SK-N-SH (cell line): ENCODE measurements at regions not wholly inside any gene's neighbourhood (a gene's known extent, or its start where the extent isn't known, plus 50 kb on each side); places are given as distances from the start of the nearest gene placed in this dataset.

Source experiments
- CTCF ChIA-PET: fragments of 300-600, 350-600 bp; formaldehyde crosslinking; extraction: SDS; loops from one replicate; lab custom pipeline; 2021; lab: Yijun Ruan, JAX
- POLR2A ChIA-PET: fragments of 350-600 bp; sonication (Branson Sonifier 250); formaldehyde crosslinking; extraction: SDS; loops from one replicate; lab custom pipeline; 2020; ENCODE audit warnings: antibody characterized with exemption, inconsistent platforms; lab: Yijun Ruan, JAX
- DNase-seq: peaks from one replicate; pipeline ENCODE4 v3.0.0; 2012
- H2AFZ ChIP-seq: fragments of 200-600 bp; sonication (generic); 2 replicates; pipeline ENCODE4 v1.8.1; 2016; ENCODE audit warnings: antibody characterized with exemption, mild to moderate bottlenecking, low read depth
- H3F3A ChIP-seq: fragments of 200-600 bp; sonication (generic); replicated peaks from 2 replicates; pipeline ENCODE3; 2016; ENCODE audit warnings: antibody characterized with exemption, mild to moderate bottlenecking; ENCODE audit not compliant: insufficient read depth
- H3K27ac ChIP-seq, 2 experiments: fragments of 200-500 bp in 1 of 2; fragments of 200-600 bp in 1 of 2; sonication (Bioruptor generic) in 1 of 2; sonication (generic), shearing (Covaris generic) in 1 of 2; 2 replicates each; pipeline versions ENCODE4 v1.5.1 to v1.6.1; 2014 to 2016; ENCODE audit warnings: low read depth in 2 of 2, inconsistent platforms in 1 of 2, low read length in 1 of 2, mild to moderate bottlenecking in 1 of 2, mixed read lengths in 1 of 2
- H3K27me3 ChIP-seq: fragments of 200-600 bp; sonication (generic), shearing (Covaris generic); 2 replicates; pipeline ENCODE4 v1.6.1; 2016; ENCODE audit warnings: mixed run types; ENCODE audit not compliant: insufficient read depth
- H3K36me3 ChIP-seq, 2 experiments: fragments of 200-500 bp in 1 of 2; fragments of 200-600 bp in 1 of 2; sonication (Bioruptor generic) in 1 of 2; sonication (generic) in 1 of 2; replicated peaks in 1 of 2; 2 replicates each; pipeline versions ENCODE3 to v1.5.1; 2014 to 2016; ENCODE audit warnings: low read length in 1 of 2, mild to moderate bottlenecking in 1 of 2; ENCODE audit not compliant: insufficient read depth in 2 of 2, control insufficient read depth in 1 of 2
- H3K4me1 ChIP-seq, 2 experiments: fragments of 200-500 bp in 1 of 2; fragments of 200-600 bp in 1 of 2; sonication (Bioruptor generic) in 1 of 2; sonication (generic), shearing (Covaris generic) in 1 of 2; 2 replicates each; pipeline versions ENCODE4 v1.5.1 to v1.6.1; 2014 to 2016; ENCODE audit warnings: low read depth in 1 of 2, low read length in 1 of 2, mixed run types in 1 of 2; ENCODE audit not compliant: insufficient read depth in 2 of 2, control insufficient read depth in 1 of 2
- H3K4me2 ChIP-seq: fragments of 200-600 bp; sonication (generic), shearing (Covaris generic); 2 replicates; pipeline ENCODE4 v1.6.1; 2017; ENCODE audit warnings: mixed run types
- H3K4me3 ChIP-seq, 2 experiments: fragments of 200-500 bp in 1 of 2; fragments of 200-600 bp in 1 of 2; sonication (Bioruptor generic) in 1 of 2; sonication (generic), shearing (Covaris generic) in 1 of 2; 2 replicates each; pipeline versions ENCODE4 v1.5.1 to v1.8.1; 2014 to 2016; ENCODE audit warnings: low read depth in 2 of 2, inconsistent platforms in 1 of 2, low read length in 1 of 2, mild to moderate bottlenecking in 1 of 2, mixed read lengths in 1 of 2, moderate library complexity in 1 of 2
- H3K79me2 ChIP-seq: fragments of 200-600 bp; sonication (generic); 2 replicates; pipeline ENCODE4 v1.8.1; 2017; ENCODE audit warnings: mild to moderate bottlenecking; ENCODE audit not compliant: insufficient read depth
- H3K9ac ChIP-seq: fragments of 200-600 bp; sonication (generic); 2 replicates; pipeline ENCODE4 v1.6.1; 2017; ENCODE audit warnings: mixed run types
- H3K9me2 ChIP-seq: fragments of 200-600 bp; sonication (generic); 2 replicates; pipeline ENCODE4 v1.6.1; 2017; ENCODE audit warnings: mixed run types
- H3K9me3 ChIP-seq: fragments of 200-600 bp; sonication (generic); 2 replicates; pipeline ENCODE4 v1.6.1; 2017; ENCODE audit warnings: mixed run types, mild to moderate bottlenecking, moderate library complexity
- H4K20me1 ChIP-seq: fragments of 200-600 bp; sonication (generic); 2 replicates; pipeline ENCODE4 v1.6.1; 2017; ENCODE audit warnings: mild to moderate bottlenecking, mixed run types; ENCODE audit not compliant: insufficient read depth
- EP300 ChIP-seq, 2 experiments: IDR thresholded peaks; 2 replicates each; pipeline versions ENCODE4 v1.4.0 to v1.6.1; 2012; ENCODE audit warnings: borderline replicate concordance in 1 of 2, low read depth in 1 of 2, low read length in 1 of 2
- EZH2phosphoT487 ChIP-seq: fragments of 200-600 bp; sonication (generic); IDR thresholded peaks from 2 replicates; pipeline ENCODE4 v1.6.1; 2017; ENCODE audit warnings: low read depth, mixed run types, mild to moderate bottlenecking, antibody characterized with exemption, moderate library complexity, borderline replicate concordance
- FOSL2 ChIP-seq: IDR thresholded peaks from 2 replicates; pipeline ENCODE4 v1.4.0; 2012; ENCODE audit warnings: low read depth, mild to moderate bottlenecking, moderate library complexity, borderline replicate concordance
- GABPA ChIP-seq: IDR thresholded peaks from 2 replicates; pipeline ENCODE4 v1.4.0; 2012; ENCODE audit warnings: low read depth, mild to moderate bottlenecking
- IRF3 ChIP-seq: fragments of 150-350 bp; IDR thresholded peaks from 2 replicates; pipeline ENCODE4 v1.6.1; 2016; ENCODE audit warnings: mild to moderate bottlenecking, low read depth, low read length
- MAX ChIP-seq: IDR thresholded peaks from 2 replicates; pipeline ENCODE4 v1.4.0; 2012; ENCODE audit warnings: low read depth
- MXI1 ChIP-seq: IDR thresholded peaks from 2 replicates; pipeline ENCODE4 v1.6.1; 2012; ENCODE audit warnings: mild to moderate bottlenecking, low read depth, low read length, improper control_type of control experiment
- NFIC ChIP-seq: IDR thresholded peaks from 2 replicates; pipeline ENCODE4 v1.4.0; 2012; ENCODE audit warnings: borderline replicate concordance
- PBX3 ChIP-seq: IDR thresholded peaks from 2 replicates; pipeline ENCODE4; 2012
- RAD21 ChIP-seq: IDR thresholded peaks from 2 replicates; pipeline ENCODE4 v1.6.1; 2012; ENCODE audit warnings: mild to moderate bottlenecking, low read length
- REST ChIP-seq: IDR thresholded peaks from 2 replicates; pipeline ENCODE4 v1.6.1; 2012; ENCODE audit warnings: mild to moderate bottlenecking, low read depth, low read length, moderate library complexity
- RXRA ChIP-seq: IDR thresholded peaks from 2 replicates; pipeline ENCODE4 v1.4.0; 2012; ENCODE audit warnings: low read depth, mild to moderate bottlenecking, borderline replicate concordance
- TEAD4 ChIP-seq: IDR thresholded peaks from 2 replicates; pipeline ENCODE4 v1.4.0; 2012; ENCODE audit warnings: mild to moderate bottlenecking, borderline replicate concordance; ENCODE audit not compliant: insufficient read depth
- USF1 ChIP-seq: IDR thresholded peaks from 2 replicates; pipeline ENCODE4 v1.4.0; 2012; ENCODE audit warnings: low read depth, borderline replicate concordance
- USF2 ChIP-seq: fragments of 150-350 bp; IDR thresholded peaks from 2 replicates; pipeline ENCODE4 v1.6.1; 2017; ENCODE audit warnings: antibody characterized with exemption, low read length, low read depth, borderline replicate concordance
- YY1 ChIP-seq: IDR thresholded peaks from 2 replicates; pipeline ENCODE4 v1.4.0; 2012; ENCODE audit warnings: low read depth, mild to moderate bottlenecking
- ZBTB33 ChIP-seq: IDR thresholded peaks from 2 replicates; pipeline ENCODE4 v1.4.0; 2012; ENCODE audit warnings: low read depth, borderline replicate concordance
- WGBS: methylation state at CpG from one replicate; pipeline ENCODE4 v1.1.6; 2017; ENCODE audit warnings: low lambda C conversion rate; 5-methylcytosine and 5-hydroxymethylcytosine counted together

GRCh38 chr2:236498369-236498768 is 71.3 kb upstream of the ACKR3 start:
- POLR2A ChIA-PET, result no interaction called here
- Histone ChIP-seq H3K4me3 (no peak overlapping the region), H3K9me3 (no peaks in the 10 kb centered on the region), H3K9ac (no peak overlapping the region), H2AFZ (no peak overlapping the region), H3F3A (no peaks in the 10 kb centered on the region), H3K27ac (no peak overlapping the region), H3K4me2 (no peak overlapping the region), H3K79me2 (no peaks in the 10 kb centered on the region), H3K36me3 (no peaks in the 10 kb centered on the region)
- CTCF ChIA-PET, result interaction anchor here (1.2 kb wide), 1 partner anchor 15 kb away, joined by 3 read pairs; no protein-coding TSS in a partner anchor
- no peak for DNase-seq
- WGBS, result 69% methylated on average over 7 of the region's 7 CpGs
- TF ChIP-seq YY1 (no peak), USF2 (no peak), REST (no peak), MXI1 (no peak), USF1 (no peak), FOSL2 (no peak), EZH2phosphoT487 (no peak), PBX3 (no peak), TEAD4 (no peak), NFIC (no peak), EP300 (IDR thresholded peaks at IDR 0.05; ENCODE audit: borderline replicate concordance in 1 of 2, low read depth in 1 of 2, low read length in 1 of 2) (no peak), RAD21 (no peak), IRF3 (no peak), MAX (no peak), RXRA (no peak), GABPA (no peak), ZBTB33 (no peak)
- TF ChIP-seq, all 33 proteins: peak for 0
- Histone ChIP-seq H4K20me1 (no peaks in the 10 kb centered on the region), H3K27me3 (no peaks in the 10 kb centered on the region), H3K9me2 (no peaks in the 10 kb centered on the region), H3K4me1 (no peaks in the 10 kb centered on the region)
